GDM1 (cell line): ENCODE measurements at regions not wholly inside any gene's neighbourhood (a gene's known extent, or its start where the extent isn't known, plus 50 kb on each side); places are given as distances from the start of the nearest gene placed in this dataset.

Source experiments
- DNase-seq: peaks from one replicate; lab custom pipeline; 2025; lab: John Stamatoyannopoulos, UW

DNA sequence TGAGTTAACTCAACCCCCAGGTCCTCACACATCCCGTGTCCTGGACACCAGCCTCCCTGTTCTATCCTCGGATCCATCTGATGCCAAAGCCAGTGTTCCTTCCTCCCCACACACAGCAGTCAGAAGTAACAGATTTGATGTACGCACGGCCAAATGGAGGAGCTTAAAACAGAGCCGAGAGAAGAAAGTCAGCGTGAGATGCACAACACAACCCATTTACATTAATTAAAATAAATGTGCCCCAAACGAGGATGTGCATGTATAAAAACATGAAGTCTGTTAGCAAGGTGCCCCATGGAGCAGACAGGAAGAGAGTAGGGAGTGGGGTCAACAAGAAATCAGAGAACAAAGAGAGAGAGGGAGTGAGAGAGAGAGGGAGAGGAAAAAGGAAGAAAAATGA, 191.2 kb downstream of the HAUS1 start:
- no peak for DNase-seq

DNA sequence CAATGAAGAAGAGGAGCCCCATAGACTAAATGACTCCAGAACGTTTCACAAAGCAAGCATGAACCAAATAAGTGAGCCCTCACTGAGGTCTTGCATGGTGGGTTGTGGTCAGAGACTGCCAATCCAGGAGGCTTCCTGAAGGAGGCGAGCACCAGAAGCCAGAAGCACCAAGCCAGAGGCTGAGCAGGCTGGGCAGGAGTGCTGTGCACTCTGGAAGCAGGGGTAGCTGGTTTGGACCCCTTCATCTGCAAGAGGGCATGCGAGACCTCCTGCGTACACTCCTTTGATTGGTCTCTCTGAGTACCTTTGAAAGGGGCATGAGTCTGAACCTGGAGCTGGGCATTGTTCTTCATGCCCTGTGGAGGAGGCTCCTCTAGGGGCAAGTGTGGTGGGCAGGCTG, 192.5 kb downstream of the HAUS1 start:
- no peak for DNase-seq

- no peak for DNase-seq
Measured at GRCh38 chr18:46297124-46297523, 192.9 kb downstream of the HAUS1 start.

DNA sequence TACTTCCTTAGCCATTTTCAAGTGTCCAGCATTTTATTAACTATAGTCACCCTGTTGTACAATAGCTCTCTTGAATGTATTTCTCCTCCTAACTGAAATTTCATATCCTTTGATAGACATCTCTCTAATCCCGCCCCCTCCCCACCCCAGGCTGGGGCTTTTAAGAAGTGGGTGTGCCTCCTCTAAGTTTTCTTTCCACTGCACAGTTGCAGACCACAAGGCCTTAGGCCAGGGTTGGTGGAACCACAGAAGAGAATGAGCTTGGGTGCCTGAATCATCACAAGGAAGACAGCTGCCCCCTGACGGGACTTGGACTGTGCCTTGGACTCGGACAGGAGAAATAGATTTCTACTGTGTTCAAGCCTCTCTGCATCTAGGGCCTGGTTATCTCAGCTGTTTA, 193.4 kb downstream of the HAUS1 start:
- DNase-seq, result no peak

GRCh38 chr18:46298511-46298910, 194.3 kb downstream of the HAUS1 start:
- DNase-seq, result no peak

DNA sequence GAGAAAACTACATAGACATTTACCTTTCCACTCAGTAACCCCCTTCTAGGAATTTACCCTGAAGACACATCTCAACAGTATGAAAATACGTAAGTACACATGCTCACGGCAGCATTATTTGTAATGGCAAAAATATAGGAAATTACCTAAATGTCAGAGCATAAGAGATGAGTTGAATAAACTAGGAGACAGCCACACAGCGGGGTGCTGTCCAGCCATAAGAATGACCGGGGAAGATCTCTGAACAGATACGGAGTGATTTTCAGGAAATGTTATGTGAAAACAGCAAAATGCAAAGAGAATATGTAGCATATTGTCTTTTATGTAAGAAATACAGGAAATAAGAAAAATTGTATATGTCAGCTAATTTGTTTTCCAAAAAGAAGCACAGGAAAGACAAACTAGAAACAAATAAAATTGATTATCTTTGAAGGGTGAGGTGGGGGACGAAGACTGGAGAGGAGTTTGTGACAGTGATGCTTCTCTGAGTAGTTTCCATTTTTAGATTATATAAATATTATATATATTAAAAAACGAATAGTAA, 195.4 kb downstream of the HAUS1 start:
- no peak for DNase-seq

DNA sequence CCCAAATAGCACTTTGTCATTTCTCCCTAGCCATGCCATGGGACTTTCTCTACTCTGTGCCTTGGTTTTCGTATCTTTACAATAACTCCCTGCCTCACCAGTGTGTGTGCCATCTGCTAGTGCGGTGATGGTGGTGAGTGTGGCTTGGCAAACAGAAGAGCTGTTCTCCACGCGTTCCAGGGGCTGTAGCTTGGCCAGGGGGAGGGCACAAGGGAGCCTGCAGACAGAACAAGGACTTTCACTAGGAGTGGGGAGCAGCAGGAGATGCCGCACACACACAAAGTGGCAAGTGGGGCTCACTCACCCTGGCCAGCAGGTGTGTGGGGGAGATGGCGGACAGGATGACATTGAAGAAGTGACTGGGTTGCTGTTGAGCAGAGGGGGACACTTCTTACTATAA, 196.9 kb downstream of the HAUS1 start:
- DNase-seq, result no peak

- DNase-seq, result no peak
Measured at GRCh38 chr18:46301571-46301970, 197.4 kb downstream of the HAUS1 start.

DNA sequence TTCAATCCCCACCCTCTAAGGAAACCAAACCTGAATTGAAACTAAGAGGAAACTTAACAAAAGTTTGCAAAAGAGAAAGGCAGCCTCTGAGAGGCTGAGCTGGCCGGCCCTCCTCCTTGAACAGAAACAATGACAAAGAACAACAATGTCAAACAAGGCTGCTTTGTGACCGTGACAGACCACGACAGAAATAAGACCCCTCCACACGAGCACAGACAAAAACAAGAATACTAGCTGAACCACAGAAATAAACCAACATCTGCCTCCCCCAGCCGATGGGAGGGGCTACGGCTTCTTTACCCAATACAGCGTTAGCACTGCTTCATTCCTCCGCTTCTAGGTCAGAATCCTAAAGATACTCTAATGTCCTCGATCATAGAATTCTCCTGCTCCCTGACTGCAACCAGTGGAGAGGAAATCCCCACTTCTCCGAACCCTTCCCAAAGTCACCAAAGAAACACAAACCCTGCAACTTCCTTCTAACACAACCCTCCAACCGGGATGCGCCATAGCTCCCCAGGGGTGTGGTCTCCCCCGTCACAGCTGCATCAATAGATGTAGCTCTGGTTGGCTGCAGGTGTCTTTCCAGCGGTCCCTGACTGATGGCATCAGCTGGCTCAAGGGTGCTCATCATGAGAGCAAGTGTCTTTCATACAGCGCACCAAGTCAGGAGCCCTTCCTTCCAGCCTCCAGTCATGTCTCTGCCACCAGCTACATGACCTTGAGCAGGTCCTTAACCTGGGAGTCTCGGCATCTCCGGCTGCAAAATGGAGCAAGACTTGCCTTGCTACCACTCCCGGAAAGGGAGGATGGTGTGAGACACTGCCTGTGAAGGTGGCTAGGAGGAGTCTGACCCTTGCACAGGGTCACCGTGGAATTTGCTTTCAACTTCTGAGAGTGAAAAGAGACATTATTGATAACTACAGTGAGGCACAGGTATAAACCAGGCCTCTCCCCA, 198.6 kb downstream of the HAUS1 start:
- DNase-seq, result no peak

DNA sequence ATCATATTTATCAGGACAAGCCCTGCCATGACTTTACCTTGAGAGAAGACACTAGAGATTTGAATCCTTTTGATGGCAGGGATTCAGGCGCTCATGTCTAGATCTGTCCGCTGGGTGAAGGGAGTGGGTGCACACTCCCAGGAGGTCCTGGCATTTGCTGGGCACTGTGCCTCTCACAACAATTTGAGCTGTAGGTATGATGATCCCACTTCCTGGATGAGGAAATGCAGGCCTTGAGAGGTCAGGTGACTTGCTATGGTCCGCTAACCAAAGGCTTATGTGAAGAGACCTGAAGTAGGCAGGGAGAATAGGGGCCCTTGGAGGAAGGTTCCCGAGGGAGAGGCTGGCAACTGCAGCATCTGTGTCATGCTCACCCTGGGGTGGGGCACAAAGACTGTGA, 206.1 kb downstream of the HAUS1 start:
- DNase-seq, result no peak

DNA sequence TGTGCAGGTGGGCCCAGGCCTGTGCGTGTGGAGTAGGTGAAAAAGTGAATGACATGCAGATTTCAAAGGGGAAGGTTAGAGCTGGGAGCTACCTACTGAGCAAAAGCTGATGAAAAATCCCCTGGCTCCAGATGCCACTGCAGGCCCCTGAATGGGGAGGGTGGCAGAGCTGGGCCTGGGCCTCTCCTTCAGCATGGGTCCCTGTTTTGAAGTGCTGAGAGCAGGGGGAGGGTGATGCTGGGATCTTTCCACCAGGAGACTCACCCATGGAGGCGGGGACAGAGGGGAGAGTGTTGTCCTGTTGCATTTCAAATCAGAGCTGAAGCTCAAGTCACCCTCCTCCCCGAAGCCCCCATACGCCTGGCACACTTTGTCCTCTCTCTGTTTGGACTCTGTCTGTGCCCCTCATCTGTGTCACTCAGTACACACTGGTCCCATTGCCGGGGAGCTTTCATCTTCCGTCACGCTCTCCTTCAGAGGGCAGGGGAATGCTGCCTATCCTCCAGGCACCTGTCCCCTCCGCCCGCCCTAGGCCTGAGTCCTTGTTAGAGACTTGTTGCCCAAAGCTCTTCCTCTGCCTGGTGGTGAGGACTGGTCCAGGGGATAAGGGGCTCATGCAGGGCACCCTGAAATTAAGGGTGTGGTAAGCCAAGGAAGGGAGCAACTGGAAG, 206.6 kb downstream of the HAUS1 start:
- no peak for DNase-seq

- no peak for DNase-seq
Measured at GRCh38 chr18:46311491-46311890, 207.3 kb downstream of the HAUS1 start.

DNA sequence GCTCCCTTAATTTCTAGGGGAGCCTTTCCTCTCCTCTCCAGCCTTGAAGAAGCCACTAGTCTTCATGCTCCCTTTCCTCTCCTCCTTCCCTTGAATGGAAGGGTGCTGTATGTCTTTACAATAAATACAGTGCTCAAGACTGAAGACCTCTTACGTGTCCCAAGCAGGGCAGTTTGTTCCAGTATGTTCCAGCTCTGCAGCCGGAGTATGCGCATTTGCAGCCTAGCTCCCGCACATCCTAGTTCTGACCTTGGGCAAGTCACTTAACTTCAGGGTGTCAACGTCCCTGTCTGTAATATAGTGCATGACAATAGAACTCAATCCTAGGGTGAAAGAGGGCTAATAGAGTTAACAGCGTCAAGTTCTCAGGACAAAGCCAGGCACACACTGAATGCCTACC, 208.0 kb downstream of the HAUS1 start:
- no peak for DNase-seq

DNA sequence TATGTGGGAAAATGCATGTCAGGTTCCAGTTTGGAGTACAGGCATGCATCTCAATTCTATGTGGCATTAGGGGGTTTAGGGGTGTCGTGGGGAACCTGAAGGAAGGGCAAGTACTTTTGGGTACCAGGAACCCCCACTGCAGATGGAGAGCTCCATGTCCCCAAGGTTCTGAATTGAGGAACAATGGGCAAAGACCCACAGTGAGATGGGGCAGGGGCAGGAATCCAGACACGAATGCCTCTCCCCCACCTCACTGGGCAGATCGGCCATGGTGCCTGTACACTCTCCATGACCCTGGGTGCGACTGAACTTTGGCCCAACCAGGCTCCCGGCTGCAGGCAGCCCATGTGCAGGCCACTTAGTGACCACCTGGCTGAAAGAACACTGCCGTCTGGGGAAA, 209.3 kb downstream of the HAUS1 start:
- DNase-seq, result no peak

DNA sequence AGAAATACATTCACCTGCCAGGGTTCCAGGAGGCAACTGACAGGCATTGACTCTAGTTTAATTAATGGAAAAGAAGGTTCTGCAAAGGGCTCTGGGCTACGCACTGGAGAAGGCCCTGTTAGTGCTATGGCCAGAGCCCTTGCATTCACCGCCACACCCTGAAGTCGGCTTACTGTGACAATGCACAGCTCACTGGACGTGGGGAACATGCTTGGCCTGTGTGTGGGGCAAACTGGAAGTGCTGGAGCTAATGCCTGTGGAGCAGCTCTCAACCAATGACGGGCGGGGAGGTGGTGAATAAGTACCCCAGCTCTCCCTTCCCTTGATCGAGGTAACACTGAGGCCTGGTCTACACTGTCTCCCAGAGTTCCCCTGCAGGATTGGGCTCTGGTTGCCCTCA, 209.8 kb downstream of the HAUS1 start:
- DNase-seq, result no peak

GRCh38 chr18:46315161-46315560, 211.0 kb downstream of the HAUS1 start:
- DNase-seq, result no peak

- no peak for DNase-seq
Measured at GRCh38 chr18:46318356-46318755, 214.2 kb downstream of the HAUS1 start.

DNA sequence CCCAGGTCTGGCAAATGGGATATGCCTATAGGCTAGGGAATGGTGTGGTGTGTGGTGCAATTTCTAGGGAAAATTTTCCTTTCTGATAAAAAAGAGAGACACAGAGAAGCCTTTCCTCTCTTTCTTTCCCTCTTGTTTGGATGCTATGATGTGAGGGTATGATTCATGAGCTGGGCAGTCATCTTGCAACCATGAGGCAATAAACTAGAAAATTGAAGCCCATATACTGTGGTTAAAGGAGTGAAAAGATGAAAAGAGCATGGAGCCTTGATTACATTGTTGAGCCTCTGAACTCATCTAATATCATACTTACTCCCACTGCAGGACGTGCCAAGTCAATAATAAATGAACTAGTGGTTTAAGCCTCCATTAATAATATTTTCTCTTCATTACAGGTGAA, 215.6 kb downstream of the HAUS1 start:
- no peak for DNase-seq

GRCh38 chr18:46320297-46320696, 216.1 kb downstream of the HAUS1 start:
- no peak for DNase-seq

DNA sequence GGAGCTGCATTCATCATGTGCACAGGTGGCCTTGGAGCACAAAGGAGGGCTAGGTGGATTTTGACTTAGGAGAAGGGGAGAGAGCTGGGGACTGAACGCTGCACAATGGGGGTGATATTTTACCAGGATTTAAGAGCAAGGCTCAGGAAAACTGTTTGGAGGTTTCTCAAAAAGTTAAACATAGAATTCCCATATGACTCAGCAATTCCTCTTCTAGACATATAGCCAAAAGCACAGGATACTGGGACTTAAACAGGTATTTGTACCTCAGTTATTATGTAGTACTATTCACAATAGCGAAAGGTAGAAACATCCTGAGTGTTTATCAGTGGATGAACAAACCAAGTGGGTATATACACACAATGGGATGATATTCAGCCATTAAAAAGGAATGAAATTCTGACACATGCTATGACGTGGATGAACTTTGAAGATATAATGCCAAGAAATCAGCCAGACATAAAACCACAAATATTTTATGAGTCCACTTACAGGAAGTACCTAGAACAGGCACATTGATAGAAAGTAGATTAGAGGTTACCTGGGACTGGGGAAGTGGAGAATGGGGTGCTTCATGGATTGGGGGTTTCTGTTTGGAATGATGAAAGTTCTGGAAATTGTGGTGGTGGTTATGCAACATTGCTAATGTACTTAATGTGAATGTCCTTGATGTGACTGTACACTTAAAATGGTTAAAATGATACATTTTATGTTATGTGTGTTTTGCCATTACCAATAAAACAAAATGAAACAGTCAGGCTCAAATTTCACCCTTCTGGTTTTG, 216.9 kb downstream of the HAUS1 start:
- DNase-seq, result no peak

DNA sequence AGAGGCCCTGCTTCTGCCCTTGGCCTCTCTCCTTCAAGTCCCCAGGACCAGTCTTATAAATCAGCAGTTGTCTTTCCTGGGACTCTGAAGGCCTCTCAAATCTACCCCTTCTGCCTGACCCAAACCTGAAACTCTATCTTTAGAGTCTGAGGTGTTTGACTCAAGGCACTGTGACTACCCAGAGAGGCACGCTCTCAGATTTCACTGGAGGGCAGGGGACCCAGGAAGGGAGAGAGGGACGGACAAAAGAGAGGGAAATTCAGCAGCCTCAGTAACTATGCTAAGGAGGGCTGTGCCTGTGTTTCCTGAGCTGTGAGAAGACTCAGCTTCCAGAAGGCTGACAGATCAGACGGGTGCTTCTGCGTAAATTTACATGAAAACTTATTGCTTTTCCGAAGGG, 217.8 kb downstream of the HAUS1 start:
- DNase-seq, result no peak

GRCh38 chr18:46322411-46322891, 218.3 kb downstream of the HAUS1 start:
- no peak for DNase-seq
